Fibroblast of the aortic adventitia (primary cell): ENCODE measurements at regions not wholly inside any gene's neighbourhood (a gene's known extent, or its start where the extent isn't known, plus 50 kb on each side); places are given as distances from the start of the nearest gene placed in this dataset.

Experiments
- DNase-seq: peaks from one replicate; pipeline ENCODE4 v3.0.0-alpha.2; 2010; ENCODE audit warnings: low read depth
- H3K4me3 ChIP-seq: 2 replicates; pipeline ENCODE4 v1.5.1; 2011; ENCODE audit warnings: low read depth, mild to moderate bottlenecking, control low read depth, low read length, moderate library complexity
- TF ChIP-seq, protein P1 (sequence below): IDR thresholded peaks from 2 replicates; pipeline ENCODE4 v1.5.1; 2011; ENCODE audit warnings: mild to moderate bottlenecking, low read length, control low read depth, inconsistent platforms; ENCODE audit not compliant: insufficient read depth

DNA sequence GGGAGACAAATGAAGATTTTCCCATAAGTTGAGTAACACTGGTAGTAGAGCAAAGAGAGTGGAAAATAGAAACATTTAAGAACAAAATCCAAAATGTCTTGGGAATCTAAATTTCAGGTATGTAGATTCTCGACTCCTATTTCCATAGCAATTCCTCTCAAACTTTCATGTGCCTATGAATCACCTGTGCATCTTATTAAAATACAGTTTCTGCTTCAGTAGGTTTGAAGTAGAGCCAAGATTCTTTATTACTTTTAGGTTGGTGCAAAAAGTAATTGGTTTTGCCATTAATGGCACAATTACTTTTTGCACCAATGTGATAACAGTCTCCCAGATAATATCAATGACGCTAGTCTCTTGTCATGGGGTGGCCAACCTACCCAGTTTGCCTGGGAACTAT is 115.3 kb upstream of the SLC5A12 start:
- H3K4me3 ChIP-seq = no peak overlapping the region
- DNase-seq = no peak
- TF ChIP-seq, protein P1, sequence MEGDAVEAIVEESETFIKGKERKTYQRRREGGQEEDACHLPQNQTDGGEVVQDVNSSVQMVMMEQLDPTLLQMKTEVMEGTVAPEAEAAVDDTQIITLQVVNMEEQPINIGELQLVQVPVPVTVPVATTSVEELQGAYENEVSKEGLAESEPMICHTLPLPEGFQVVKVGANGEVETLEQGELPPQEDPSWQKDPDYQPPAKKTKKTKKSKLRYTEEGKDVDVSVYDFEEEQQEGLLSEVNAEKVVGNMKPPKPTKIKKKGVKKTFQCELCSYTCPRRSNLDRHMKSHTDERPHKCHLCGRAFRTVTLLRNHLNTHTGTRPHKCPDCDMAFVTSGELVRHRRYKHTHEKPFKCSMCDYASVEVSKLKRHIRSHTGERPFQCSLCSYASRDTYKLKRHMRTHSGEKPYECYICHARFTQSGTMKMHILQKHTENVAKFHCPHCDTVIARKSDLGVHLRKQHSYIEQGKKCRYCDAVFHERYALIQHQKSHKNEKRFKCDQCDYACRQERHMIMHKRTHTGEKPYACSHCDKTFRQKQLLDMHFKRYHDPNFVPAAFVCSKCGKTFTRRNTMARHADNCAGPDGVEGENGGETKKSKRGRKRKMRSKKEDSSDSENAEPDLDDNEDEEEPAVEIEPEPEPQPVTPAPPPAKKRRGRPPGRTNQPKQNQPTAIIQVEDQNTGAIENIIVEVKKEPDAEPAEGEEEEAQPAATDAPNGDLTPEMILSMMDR = no peak

DNA sequence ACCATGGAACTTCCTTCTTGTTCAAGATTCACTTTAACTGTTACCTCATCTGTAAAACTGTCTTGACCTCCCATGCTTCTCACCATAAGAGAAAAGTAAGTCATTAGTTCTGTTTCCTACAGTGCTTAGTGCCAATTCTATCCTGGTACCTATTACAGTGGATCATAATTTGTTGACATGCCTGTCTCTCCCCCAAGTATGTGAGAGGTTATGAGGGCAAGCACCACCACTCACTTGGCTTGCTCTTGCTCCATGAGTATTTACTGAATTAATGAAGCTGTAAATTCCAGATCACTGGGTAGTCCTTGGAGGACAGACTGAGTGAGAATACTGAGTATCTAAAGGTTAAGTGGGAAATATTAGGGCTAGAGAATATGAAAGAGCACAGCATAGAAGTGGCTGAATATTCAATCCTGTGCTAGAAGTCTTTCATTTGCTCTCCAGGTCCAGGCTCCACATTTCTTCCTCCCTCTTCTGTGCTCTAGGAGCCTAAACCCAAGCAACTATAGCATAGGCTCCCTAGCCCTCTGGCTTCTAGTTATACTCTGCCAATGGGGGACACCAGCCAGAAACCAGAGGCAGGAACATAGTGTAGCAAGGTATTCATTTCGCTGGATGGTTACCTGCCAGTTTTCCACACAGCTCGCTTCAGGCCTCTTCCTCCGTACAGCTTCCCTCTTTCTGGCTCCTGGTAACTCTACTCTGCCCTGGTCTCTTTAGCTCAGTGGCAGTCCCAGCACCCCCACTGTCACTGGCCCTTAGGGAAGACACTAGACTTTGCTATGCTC is 118.2 kb upstream of the SLC5A12 start:
- no peak for DNase-seq
- H3K4me3 ChIP-seq = no peak overlapping the region
- TF ChIP-seq, protein P1 = no peak

DNA sequence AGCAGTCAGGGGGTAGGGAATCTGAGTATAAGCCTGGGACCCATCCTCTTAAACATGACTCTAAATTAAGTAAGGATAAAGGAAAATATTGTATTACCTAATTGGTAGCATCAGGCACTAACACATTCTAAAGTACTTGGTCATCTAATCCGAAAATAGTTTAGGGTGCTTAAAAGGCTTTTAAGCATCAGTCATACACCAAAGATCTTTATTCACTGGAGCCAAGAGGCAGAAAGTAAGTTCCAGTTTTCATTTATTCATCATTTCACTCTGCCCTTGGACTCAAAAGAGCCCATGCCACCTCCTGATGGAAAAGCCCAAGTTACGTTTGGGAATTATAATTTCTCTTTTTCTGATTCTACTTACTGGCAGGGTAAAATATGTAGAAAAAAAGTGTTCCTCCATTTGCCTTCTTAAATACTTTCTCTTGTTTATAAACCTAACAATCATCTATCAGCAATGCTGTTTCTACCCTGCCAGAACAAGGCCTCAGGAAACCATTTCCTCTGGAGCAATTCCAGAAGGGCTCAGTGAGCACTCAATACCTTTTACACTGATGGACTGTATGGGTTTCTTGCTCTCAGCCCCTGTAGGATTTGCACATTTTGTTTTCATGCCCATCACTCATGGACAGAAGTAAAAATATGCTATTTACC is 120.1 kb upstream of the SLC5A12 start:
- H3K4me3 ChIP-seq = no peak overlapping the region
- DNase-seq = peak; percentile 84
- TF ChIP-seq, protein P1 = no peak

DNA sequence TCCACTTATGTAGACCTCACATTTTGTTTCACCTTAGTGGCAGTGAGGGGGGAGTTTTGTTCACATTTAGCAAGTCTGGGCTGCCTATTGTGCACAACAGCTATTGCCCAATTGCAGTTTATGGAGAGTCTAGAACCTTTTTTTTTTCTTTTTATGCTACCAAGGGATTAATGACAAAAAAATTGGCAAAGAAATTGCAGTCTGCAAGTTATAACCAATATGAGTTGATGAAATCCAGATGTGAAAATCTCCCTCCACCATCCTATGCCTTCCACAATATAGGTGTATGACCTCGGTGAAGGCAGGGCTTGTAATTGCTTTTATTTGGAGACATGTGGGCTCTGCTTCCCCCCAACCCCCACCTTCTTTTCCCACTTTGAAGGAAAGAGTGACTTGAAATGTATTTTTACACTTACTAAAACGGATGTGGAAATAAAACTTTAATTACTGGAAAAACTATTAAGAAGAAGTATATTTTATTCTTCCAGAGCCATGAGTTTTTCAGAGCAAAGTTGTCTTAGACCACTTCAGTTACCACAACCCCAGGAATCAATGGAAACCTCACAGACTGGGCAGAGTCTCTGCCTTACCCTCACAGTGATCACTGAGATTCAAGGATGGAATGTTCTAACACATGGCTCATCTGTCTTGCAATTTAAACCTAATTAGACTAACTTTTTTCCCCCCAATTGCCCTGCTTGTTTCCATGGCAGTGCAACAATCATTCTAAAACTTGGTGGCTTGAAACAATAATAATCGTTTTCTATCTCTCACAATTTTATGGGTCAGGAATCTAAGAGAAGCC is 120.8 kb upstream of the SLC5A12 start:
- TF ChIP-seq, protein P1 = no peak
- no peak overlapping the region for H3K4me3 ChIP-seq
- DNase-seq = peak; percentile 84

DNA sequence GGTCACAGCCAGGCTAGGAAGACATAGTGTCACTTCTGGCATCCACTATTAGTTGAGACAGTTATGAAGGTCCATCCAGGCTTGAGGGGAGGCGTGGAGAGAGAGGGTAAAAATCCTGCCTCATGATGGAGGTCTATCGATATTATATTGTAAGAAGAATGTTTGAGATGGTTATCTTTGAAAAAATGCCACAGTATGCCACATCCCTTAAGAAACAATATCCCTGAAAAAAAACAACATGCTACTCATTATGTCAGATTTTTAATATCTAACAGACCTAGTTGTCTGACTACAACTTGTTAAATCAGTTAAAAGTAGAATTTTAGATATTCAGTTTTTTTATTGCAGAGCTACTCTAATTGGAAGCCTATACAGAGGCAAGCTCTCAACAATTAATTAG is 121.7 kb upstream of the SLC5A12 start:
- TF ChIP-seq, protein P1 = no peak
- no peak for DNase-seq
- H3K4me3 ChIP-seq = no peak overlapping the region

DNA sequence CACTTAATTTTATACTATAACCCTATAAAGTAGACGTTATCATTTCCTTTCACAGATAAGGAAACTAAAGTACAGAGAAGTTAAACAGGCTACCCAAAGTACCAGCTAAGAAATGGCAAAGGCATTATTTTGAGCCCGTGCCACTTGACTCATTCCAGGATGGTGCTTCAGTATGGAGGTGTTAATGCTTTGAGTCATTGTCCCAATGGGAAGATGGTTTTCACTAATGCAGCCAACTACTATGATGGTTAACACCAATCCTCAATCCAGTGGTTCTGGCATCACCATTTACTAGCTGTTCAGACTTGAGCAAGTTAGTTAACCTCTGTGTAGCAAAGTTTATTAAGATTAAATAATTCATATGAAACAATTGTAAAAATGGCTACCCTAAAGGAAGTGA is 123.1 kb upstream of the SLC5A12 start:
- TF ChIP-seq, protein P1 = no peak
- H3K4me3 ChIP-seq = no peak overlapping the region
- DNase-seq = no peak
